Karpas-422 (cell line): ENCODE measurements at regions not wholly inside any gene's neighbourhood (a gene's known extent, or its start where the extent isn't known, plus 50 kb on each side); places are given as distances from the start of the nearest gene placed in this dataset.
"Not testable (repeated sequence)": the region's sequence is repeated elsewhere in the genome, so short reads cannot be mapped to it uniquely, and the experiment has no call there.

ENCODE experiments used
- DNase-seq: peaks from one replicate; pipeline ENCODE4 v3.0.0-alpha.2; 2015
- H2AFZ ChIP-seq: fragments of 200-600 bp; sonication (generic); 2 replicates; pipeline ENCODE4 v1.6.1; 2014; ENCODE audit warnings: antibody characterized with exemption, low read length, mixed read lengths
- H3K27ac ChIP-seq: fragments of 200-600 bp; sonication (generic); 2 replicates; pipeline ENCODE4 v1.5.1; 2014; ENCODE audit warnings: mild to moderate bottlenecking, low read length, moderate library complexity
- H3K27me3 ChIP-seq: fragments of 200-600 bp; sonication (generic); 2 replicates; pipeline ENCODE4 v1.6.1; 2014; ENCODE audit warnings: low read length, mixed read lengths
- H3K36me3 ChIP-seq: fragments of 200-600 bp; sonication (generic); 2 replicates; pipeline ENCODE4 v1.6.1; 2014; ENCODE audit warnings: low read length, mixed read lengths; ENCODE audit not compliant: insufficient read depth
- H3K4me1 ChIP-seq: fragments of 200-600 bp; sonication (generic); 2 replicates; pipeline ENCODE4 v1.6.1; 2014; ENCODE audit warnings: mild to moderate bottlenecking, low read length, mixed read lengths
- H3K4me2 ChIP-seq: fragments of 200-600 bp; sonication (generic); 2 replicates; pipeline ENCODE4 v1.6.1; 2014; ENCODE audit warnings: low read length, low read depth, mild to moderate bottlenecking; ENCODE audit not compliant: poor library complexity, severe bottlenecking
- H3K4me3 ChIP-seq: fragments of 200-600 bp; sonication (generic); 2 replicates; pipeline ENCODE4 v1.5.1; 2014; ENCODE audit warnings: mild to moderate bottlenecking, antibody characterized with exemption, low read length, mixed read lengths
- H3K79me2 ChIP-seq: fragments of 200-600 bp; sonication (generic); 2 replicates; pipeline ENCODE4 v1.6.1; 2014; ENCODE audit warnings: mild to moderate bottlenecking, low read length, mixed read lengths
- H3K9ac ChIP-seq: fragments of 200-600 bp; sonication (generic); 2 replicates; pipeline ENCODE4 v1.6.0; 2014; ENCODE audit warnings: low read length
- H3K9me2 ChIP-seq: fragments of 200-600 bp; sonication (generic), shearing (Covaris generic); replicated peaks from 2 replicates; pipeline ENCODE4 v1.6.0; 2014; ENCODE audit warnings: mild to moderate bottlenecking, low read length, moderate library complexity; ENCODE audit not compliant: insufficient read depth
- H3K9me3 ChIP-seq: fragments of 300-700, 200-600 bp; sonication (generic); 2 replicates; pipeline ENCODE4 v1.6.1; 2014; ENCODE audit warnings: low read length, mixed read lengths
- H4K20me1 ChIP-seq: fragments of 200-600 bp; sonication (generic); 2 replicates; pipeline ENCODE4 v1.6.1; 2014; ENCODE audit warnings: mild to moderate bottlenecking, antibody characterized with exemption, low read length, low read depth; ENCODE audit not compliant: insufficient read depth

DNA sequence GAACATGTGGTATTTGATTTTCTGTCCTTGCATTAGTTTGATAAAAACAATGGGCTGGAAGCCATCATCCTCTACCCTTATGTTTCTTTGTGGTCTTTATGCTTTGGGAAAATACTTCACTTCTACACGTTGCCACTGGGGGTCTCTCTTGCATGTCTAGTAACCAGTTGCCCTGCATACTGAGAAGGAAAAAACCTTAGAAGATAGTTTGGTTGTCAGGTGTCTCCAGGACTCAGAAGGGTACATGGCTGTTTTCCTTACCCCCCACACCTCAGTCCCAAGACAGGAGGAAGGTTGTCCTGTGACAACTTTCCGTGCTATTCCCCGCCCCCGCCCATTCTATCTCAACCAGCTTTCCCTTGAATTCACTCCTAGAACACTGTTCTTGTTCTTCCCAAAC is 62.1 kb upstream of the LANCL3 start:
- Histone ChIP-seq H3K79me2 (no peaks in the 10 kb centered on the region), H4K20me1 (no peaks in the 10 kb centered on the region), H3K27ac (no peak overlapping the region), H3K4me1 (no peaks in the 10 kb centered on the region), H3K4me2 (no peak overlapping the region), H3K36me3 (no peaks in the 10 kb centered on the region), H2AFZ (no peak overlapping the region), H3K9ac (no peak overlapping the region), H3K4me3 (no peak overlapping the region), H3K27me3 (no peaks in the 10 kb centered on the region), H3K9me2 (no peaks in the 10 kb centered on the region), H3K9me3 (no peaks in the 10 kb centered on the region)
- peak; percentile 64 for DNase-seq

DNA sequence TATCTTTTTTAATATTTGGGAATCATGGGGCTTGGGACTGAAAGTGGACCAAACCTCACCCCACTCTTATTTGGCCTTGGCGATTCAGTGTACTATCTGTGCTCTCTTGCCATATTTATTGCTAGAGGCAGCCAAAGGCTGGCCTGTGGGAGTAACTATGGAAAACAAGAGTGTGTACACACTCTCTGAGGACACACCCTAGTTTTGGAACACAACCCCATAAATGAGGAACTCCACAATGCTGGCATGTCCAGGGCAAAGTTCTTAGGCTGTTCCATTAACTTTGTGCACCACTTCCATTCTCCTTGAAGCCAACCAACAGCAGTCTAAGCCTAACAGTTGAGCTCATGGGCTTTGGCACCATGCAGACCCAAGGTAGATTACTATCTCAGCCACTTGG is 54.9 kb upstream of the LANCL3 start:
- H3K27me3 ChIP-seq, H3K4me3 ChIP-seq, H3K4me1 ChIP-seq, H3K9me3 ChIP-seq, DNase-seq, H2AFZ ChIP-seq, H3K36me3 ChIP-seq, H3K9me2 ChIP-seq, H3K9ac ChIP-seq, H4K20me1 ChIP-seq, H3K27ac ChIP-seq, H3K4me2 ChIP-seq, H3K79me2 ChIP-seq: not testable (repeated sequence)

DNA sequence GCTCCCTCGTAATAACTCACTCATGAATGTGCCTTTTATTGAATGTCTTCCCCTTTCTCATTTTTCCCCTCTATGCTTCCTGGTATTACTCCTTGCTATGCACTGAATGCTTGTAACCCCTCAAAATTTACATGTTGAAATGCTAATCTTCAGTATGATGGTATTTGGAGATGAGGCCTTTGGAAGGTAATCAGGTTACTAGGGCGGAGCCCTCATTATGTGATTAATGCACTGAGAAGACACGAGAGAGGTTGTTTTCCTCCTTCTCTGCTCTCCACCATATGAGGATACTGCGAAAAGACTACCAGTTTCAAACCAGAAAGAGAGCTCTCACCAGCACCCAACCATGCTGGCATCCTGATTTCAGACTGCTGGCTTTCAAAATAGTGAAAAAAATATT is 52.2 kb upstream of the LANCL3 start:
- H3K4me2 ChIP-seq, H3K27me3 ChIP-seq, H4K20me1 ChIP-seq, H3K27ac ChIP-seq, H3K79me2 ChIP-seq, H3K9me3 ChIP-seq, DNase-seq, H3K9ac ChIP-seq, H3K4me3 ChIP-seq, H3K36me3 ChIP-seq, H2AFZ ChIP-seq, H3K9me2 ChIP-seq, H3K4me1 ChIP-seq: not testable (repeated sequence)

DNA sequence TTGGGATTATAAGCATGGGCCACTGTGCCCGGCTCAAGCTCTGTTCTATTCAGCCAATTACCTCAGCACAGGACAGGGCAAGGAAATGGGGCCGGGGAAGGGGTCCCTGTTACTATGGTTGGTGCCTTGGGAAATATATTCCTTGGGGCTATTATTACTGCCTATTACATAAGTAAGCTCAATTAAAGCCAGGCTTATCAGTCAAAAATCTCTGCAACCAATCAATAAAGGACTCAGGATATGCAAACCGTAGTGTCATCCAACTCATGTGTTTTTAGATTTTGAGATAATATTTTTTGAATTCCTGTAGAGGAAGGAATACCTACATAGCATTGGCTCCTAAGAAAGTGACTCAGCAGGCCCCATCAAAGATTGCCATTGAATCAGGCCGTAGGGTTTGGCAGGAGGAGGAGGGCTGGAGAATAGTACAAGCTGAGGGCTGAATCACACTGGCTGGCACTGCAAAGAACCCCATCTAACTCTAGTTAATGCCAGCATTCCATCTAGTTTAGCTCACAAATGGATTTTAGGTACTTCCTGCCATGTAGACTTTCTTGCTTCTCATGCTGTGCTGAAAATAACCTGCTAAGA is 50.5 kb upstream of the LANCL3 start:
- H3K36me3 ChIP-seq, H3K9me2 ChIP-seq, H3K27me3 ChIP-seq, H3K79me2 ChIP-seq, H2AFZ ChIP-seq, H4K20me1 ChIP-seq, H3K4me2 ChIP-seq, H3K27ac ChIP-seq, H3K9me3 ChIP-seq, H3K4me1 ChIP-seq, H3K4me3 ChIP-seq, DNase-seq, H3K9ac ChIP-seq: not testable (repeated sequence)
